ENCODE measurements at regions not wholly inside any gene's neighbourhood (a gene's known extent, or its start where the extent isn't known, plus 50 kb on each side); places are given as distances from the start of the nearest gene placed in this dataset.

DNA sequence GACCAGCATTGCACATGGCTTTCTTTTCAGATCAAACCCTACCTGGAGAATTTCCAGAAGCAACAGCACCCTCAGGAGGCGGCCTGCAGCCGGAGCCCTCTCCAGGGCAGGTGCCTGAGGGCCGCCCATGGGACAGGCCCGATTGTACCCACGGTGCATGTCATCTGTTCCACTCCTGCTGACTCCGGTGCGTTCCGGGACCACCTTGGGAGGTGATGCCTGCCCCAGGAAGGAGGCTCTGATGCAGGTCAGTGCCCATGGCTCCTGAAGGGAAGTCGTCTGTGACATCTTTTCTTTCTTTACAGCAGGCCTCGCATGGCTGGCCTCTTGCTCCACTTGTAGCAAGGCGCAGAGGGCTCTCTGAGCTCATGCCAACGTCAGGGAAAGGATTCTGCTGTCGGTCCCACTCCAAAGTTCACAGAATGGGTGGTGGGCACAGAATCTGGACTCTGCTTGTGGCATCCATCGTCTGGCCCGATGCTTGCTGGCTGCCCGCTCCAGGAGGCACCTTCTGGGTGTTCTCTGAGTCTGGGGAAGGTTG, 160.7 kb upstream of the RTL1 start:
- TF ChIP-seq, protein P1, sequence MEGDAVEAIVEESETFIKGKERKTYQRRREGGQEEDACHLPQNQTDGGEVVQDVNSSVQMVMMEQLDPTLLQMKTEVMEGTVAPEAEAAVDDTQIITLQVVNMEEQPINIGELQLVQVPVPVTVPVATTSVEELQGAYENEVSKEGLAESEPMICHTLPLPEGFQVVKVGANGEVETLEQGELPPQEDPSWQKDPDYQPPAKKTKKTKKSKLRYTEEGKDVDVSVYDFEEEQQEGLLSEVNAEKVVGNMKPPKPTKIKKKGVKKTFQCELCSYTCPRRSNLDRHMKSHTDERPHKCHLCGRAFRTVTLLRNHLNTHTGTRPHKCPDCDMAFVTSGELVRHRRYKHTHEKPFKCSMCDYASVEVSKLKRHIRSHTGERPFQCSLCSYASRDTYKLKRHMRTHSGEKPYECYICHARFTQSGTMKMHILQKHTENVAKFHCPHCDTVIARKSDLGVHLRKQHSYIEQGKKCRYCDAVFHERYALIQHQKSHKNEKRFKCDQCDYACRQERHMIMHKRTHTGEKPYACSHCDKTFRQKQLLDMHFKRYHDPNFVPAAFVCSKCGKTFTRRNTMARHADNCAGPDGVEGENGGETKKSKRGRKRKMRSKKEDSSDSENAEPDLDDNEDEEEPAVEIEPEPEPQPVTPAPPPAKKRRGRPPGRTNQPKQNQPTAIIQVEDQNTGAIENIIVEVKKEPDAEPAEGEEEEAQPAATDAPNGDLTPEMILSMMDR (conservative IDR thresholded peaks at IDR 0.05; ENCODE audit: control insufficient read depth, insufficient read depth, low read depth, low read length) = no peak
- no peak overlapping the region for H3K4me3 ChIP-seq (ENCODE audit: control insufficient read depth, low read depth, low read length)
- DNase-seq (ENCODE audit: low read depth) = no peak

DNA sequence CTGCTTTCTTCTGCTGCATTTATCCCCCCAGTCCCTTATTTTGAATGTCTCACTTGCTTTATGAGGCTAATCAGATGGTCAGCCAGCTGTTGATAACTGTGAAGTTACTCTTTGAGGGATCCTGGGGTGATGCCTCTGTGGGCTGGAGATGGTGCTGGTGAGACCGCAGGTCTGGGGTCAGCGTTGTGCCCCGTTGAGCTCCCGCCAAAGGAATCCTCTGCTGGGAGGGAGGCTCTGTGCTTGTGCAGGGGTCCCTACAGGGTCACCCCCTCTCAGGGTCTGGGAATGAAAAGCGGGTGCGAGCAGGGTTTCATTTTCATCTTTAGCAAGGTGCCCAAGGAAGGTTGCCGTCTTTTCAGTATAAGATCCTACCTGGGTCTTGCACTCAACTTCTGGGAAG, 161.2 kb upstream of the RTL1 start:
- H3K4me3 ChIP-seq (ENCODE audit: control insufficient read depth, low read depth, low read length) = no peak overlapping the region
- TF ChIP-seq, protein P1 (conservative IDR thresholded peaks at IDR 0.05; ENCODE audit: control insufficient read depth, insufficient read depth, low read depth, low read length) = no peak
- no peak for DNase-seq (ENCODE audit: low read depth)

- no peak for DNase-seq (ENCODE audit: low read depth)
- no peak overlapping the region for H3K4me3 ChIP-seq (ENCODE audit: control insufficient read depth, low read depth, low read length)
- TF ChIP-seq, protein P1 (conservative IDR thresholded peaks at IDR 0.05; ENCODE audit: control insufficient read depth, insufficient read depth, low read depth, low read length) = no peak
These were observed 161.7 kb upstream of the RTL1 start for GRCh38 chr14:101065246-101065645.

- TF ChIP-seq, protein P1 (conservative IDR thresholded peaks at IDR 0.05; ENCODE audit: control insufficient read depth, insufficient read depth, low read depth, low read length) = no peak
- DNase-seq (ENCODE audit: low read depth) = no peak
- no peak overlapping the region for H3K4me3 ChIP-seq (ENCODE audit: control insufficient read depth, low read depth, low read length)
These were observed 162.5 kb upstream of the RTL1 start for GRCh38 chr14:101065696-101066694.

GRCh38 chr14:101066826-101067510, 163.4 kb upstream of the RTL1 start:
- TF ChIP-seq, protein P1 (conservative IDR thresholded peaks at IDR 0.05; ENCODE audit: control insufficient read depth, insufficient read depth, low read depth, low read length) = no peak
- no peak for DNase-seq (ENCODE audit: low read depth)
- H3K4me3 ChIP-seq (ENCODE audit: control insufficient read depth, low read depth, low read length) = no peak overlapping the region

GRCh38 chr14:101068313-101069227, 165.0 kb upstream of the RTL1 start:
- no peak overlapping the region for H3K4me3 ChIP-seq (ENCODE audit: control insufficient read depth, low read depth, low read length)

More at GRCh38 chr14:101068313-101069227, 165.0 kb upstream of the RTL1 start:
- TF ChIP-seq, protein P1 (conservative IDR thresholded peaks at IDR 0.05; ENCODE audit: control insufficient read depth, insufficient read depth, low read depth, low read length) = no peak
- no peak for DNase-seq (ENCODE audit: low read depth)
